Activated naive CD8-positive, alpha-beta T cell treated with anti-CD3 and anti-CD28 coated beads, Interleukin-2, amount 10 ng/mL, durations not matched to agents 7 days and 5 days (primary cell): ENCODE measurements at regions not wholly inside any gene's neighbourhood (a gene's known extent, or its start where the extent isn't known, plus 50 kb on each side); places are given as distances from the start of the nearest gene placed in this dataset.

Source experiments
- ATAC-seq: fragments of 150-1000 bp; cut with Tn5 transposase; one replicate; pipeline ENCODE4 v1.10.0; 2021; ENCODE audit warnings: low read depth, moderate library complexity
- POLR2A ChIA-PET: fragments of 350-600 bp; sonication (Branson Sonifier 250); formaldehyde crosslinking; loops from one replicate; lab custom pipeline; 2021; ENCODE audit warnings: antibody characterized with exemption; lab: Charles Lee
- DNase-seq: peaks from one replicate; pipeline ENCODE4 v3.0.0; 2021
- H3K27ac Mint-ChIP-seq: one replicate; pipeline ENCODE4 v1.8.0; 2022; ENCODE audit warnings: mild to moderate bottlenecking, mixed read lengths
- H3K27me3 Mint-ChIP-seq: one replicate; pipeline ENCODE4 v1.8.0; 2022; ENCODE audit warnings: mild to moderate bottlenecking, moderate library complexity, mixed read lengths
- H3K36me3 Mint-ChIP-seq: one replicate; pipeline ENCODE4 v1.8.0; 2021; ENCODE audit warnings: mild to moderate bottlenecking, mixed read lengths
- H3K4me1 Mint-ChIP-seq: one replicate; pipeline ENCODE4 v1.8.0; 2021; ENCODE audit warnings: mixed read lengths
- H3K4me3 Mint-ChIP-seq: one replicate; pipeline ENCODE4 v1.8.0; 2022; ENCODE audit warnings: mild to moderate bottlenecking, moderate library complexity, mixed read lengths
- H3K9me3 Mint-ChIP-seq: one replicate; pipeline ENCODE4 v1.8.0; 2021; ENCODE audit warnings: mixed read lengths

DNA sequence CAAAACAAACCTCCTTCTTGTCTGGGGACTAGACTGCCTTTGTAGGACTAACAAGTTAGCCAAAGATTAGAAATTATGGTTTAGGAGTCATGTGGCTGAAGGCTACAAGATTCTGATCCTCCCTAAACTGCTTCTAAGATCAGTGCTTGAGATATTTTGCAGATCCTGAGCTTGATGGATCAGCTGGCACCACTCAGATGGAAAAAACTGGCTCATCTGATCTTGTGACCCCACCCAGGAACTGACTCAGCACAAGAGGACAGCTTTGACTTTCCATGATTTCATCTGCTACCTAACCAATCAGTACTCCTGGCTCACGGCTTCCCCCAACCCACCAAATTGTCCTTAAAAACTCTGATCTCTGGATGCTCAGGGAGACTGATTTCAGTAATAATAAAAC, 271.5 kb upstream of the TAC1 start:
- Mint-ChIP-seq H3K27me3 (no peaks in the 10 kb centered on the region), H3K36me3 (no peaks in the 10 kb centered on the region), H3K27ac (no peak overlapping the region), H3K4me1 (no peaks in the 10 kb centered on the region), H3K4me3 (no peak overlapping the region), H3K9me3 (peaks cover 4% of the 10 kb centered on the region)
- POLR2A ChIA-PET: no interaction called here
- no peak for ATAC-seq
- no peak for DNase-seq

DNA sequence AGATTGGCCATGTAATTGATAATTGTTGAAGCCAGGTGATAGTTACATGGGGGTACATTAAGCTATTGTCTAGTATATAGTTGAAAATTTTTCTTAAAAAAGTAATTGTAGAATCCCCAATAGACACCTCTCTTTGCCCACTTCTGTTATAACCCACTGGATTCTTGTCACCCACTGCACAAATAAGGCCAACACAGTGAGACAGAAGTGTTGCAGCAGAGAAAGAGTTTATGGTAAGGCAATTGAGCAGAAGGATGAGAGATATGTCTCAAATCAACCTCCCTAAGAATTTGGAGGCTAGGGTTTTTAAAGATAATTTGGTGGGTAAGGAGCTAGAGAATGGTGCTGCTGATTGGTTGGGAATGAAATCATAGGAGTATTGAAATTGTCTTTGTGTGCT, 270.3 kb upstream of the TAC1 start:
- no peak overlapping the region for H3K4me3 Mint-ChIP-seq
- no peaks in the 10 kb centered on the region for H3K36me3 Mint-ChIP-seq
- POLR2A ChIA-PET: no interaction called here
- no peak for DNase-seq
- no peak overlapping the region for H3K27ac Mint-ChIP-seq
- ATAC-seq: no peak
- H3K9me3 Mint-ChIP-seq: peaks cover 4% of the 10 kb centered on the region
- peaks cover 2% of the 10 kb centered on the region for H3K27me3 Mint-ChIP-seq
- no peaks in the 10 kb centered on the region for H3K4me1 Mint-ChIP-seq

DNA sequence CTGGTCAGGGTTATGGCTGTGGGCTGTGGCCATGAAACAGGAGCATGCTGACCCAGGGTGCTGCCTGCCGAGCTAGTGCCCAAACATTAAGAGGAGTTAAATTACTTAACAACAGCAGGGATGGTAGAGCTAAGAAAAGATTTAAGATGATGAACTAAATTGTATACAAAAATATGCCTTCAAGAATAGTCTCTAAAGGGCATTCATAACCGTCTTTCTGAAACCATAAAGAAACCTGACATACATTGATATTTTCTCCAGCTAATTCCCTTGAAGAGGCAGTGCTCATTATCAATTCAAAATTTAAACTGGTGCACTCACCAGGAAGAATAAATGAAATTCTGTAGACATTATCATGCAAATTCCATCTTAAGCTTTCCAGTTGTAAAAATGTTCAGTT, 265.8 kb upstream of the TAC1 start:
- POLR2A ChIA-PET: no interaction called here
- H3K27ac Mint-ChIP-seq: no peak overlapping the region
- no peaks in the 10 kb centered on the region for H3K9me3 Mint-ChIP-seq
- DNase-seq: no peak
- H3K27me3 Mint-ChIP-seq: peaks cover 4% of the 10 kb centered on the region
- H3K36me3 Mint-ChIP-seq: no peaks in the 10 kb centered on the region
- no peaks in the 10 kb centered on the region for H3K4me1 Mint-ChIP-seq
- ATAC-seq: no peak
- no peak overlapping the region for H3K4me3 Mint-ChIP-seq

DNA sequence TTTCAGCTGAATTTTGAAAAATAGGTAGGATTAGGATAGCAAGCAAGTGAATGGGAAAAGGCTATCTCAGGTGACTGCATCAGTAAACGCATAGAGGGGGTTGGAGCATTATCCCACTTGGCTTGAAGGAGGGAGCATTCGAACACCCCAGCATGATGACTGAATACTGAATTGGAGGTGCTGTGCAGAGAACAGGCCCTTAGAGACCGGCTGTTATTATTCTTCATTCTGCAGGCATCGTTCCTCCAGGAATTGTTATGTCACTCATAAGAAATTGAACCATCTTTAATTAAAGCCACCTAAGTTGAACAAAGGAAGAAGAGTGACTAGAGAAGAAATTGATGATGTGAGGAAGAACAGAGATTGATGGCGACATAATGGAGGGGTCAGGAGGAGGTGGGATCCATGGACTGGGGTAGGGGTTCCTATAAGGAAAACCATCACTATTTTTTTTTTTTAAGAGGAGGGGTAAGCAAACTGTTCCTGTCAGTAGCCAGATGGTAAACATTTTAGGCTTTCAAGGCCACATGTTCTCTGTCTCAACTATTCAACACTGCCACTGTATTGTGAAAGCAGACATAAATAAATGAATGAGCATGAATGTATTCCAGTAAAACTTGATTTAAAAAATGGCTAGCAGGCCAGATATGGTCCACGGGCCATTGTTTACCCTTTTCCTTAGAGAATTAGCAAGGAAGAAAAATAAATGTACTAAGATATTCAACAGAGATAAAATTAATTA, 264.7 kb upstream of the TAC1 start:
- ATAC-seq (no peak), DNase-seq (no peak)
- Mint-ChIP-seq H3K9me3 (no peaks in the 10 kb centered on the region), H3K27ac (no peak overlapping the region), H3K4me1 (no peaks in the 10 kb centered on the region), H3K4me3 (no peak overlapping the region), H3K36me3 (no peaks in the 10 kb centered on the region), H3K27me3 (peaks cover 4% of the 10 kb centered on the region)
- POLR2A ChIA-PET: no interaction called here

DNA sequence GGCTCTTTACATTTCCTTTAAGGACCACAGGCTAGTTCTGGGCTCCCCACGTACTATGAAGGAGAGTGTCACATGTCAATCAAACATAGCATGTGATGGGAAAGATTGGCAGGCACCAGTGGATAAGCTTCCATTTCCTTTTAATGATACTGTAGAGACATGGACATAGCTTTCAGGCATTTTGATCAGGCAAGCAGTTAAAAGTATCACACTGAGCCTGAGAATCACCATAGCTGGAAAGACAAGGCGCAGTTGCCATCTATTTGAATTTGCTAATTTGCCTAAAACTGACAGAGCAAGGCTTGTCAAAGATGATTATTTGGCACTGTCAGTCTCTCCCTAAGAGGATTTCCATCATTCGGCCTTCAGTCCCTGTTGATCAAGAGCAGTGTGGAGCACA, 263.4 kb upstream of the TAC1 start:
- no peaks in the 10 kb centered on the region for H3K9me3 Mint-ChIP-seq
- no peak overlapping the region for H3K27ac Mint-ChIP-seq
- no peaks in the 10 kb centered on the region for H3K36me3 Mint-ChIP-seq
- H3K4me3 Mint-ChIP-seq: no peak overlapping the region
- no peaks in the 10 kb centered on the region for H3K4me1 Mint-ChIP-seq
- POLR2A ChIA-PET: no interaction called here
- H3K27me3 Mint-ChIP-seq: peaks cover 4% of the 10 kb centered on the region
- DNase-seq (no peak), ATAC-seq (no peak)

DNA sequence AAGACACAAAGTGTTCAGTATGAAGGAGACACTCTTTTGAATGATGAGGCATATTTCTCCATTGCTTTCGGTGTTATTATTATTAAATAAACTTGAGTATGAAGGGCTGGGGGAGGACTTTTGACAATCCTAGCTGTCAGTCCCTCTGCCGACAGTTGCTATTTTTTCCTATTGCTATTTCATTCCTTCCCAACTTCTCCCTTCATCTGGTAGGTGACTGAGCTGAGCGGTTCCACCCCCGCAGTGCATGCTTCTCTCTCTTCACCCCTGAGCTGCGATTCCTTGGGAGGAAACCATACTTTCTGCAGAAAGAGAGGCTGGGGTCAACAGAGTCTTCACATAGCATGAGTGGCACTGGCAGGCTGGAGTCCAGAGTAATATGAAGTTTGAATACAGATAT, 261.2 kb upstream of the TAC1 start:
- POLR2A ChIA-PET: no interaction called here
- DNase-seq (no peak), ATAC-seq (no peak)
- Mint-ChIP-seq H3K36me3 (no peaks in the 10 kb centered on the region), H3K27me3 (peaks cover 4% of the 10 kb centered on the region), H3K4me1 (no peaks in the 10 kb centered on the region), H3K9me3 (no peaks in the 10 kb centered on the region), H3K4me3 (no peak overlapping the region), H3K27ac (no peak overlapping the region)

DNA sequence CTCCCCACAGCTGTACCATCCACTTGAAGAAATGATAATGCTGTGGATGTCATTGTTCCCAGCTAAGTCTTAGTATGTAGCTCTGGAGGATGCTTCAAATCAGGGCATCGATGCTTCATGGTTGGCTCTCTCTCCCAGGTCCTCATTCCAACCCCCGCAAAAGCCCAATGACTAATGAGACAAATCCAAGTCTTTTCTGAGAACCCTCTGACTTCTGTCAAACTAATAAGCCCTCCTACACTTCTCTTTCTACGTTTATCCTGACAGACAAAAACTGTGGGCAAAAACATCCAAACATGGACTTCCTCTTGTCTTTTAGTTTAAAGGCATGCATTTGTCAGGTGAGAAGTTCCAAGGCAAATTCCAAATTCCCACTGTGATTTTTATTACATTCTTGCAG, 260.4 kb upstream of the TAC1 start:
- DNase-seq: no peak
- no peaks in the 10 kb centered on the region for H3K4me1 Mint-ChIP-seq
- ATAC-seq: no peak
- H3K27me3 Mint-ChIP-seq: peaks cover 2% of the 10 kb centered on the region
- no peak overlapping the region for H3K4me3 Mint-ChIP-seq
- H3K9me3 Mint-ChIP-seq: no peaks in the 10 kb centered on the region
- no peaks in the 10 kb centered on the region for H3K36me3 Mint-ChIP-seq
- no peak overlapping the region for H3K27ac Mint-ChIP-seq
- POLR2A ChIA-PET: no interaction called here

DNA sequence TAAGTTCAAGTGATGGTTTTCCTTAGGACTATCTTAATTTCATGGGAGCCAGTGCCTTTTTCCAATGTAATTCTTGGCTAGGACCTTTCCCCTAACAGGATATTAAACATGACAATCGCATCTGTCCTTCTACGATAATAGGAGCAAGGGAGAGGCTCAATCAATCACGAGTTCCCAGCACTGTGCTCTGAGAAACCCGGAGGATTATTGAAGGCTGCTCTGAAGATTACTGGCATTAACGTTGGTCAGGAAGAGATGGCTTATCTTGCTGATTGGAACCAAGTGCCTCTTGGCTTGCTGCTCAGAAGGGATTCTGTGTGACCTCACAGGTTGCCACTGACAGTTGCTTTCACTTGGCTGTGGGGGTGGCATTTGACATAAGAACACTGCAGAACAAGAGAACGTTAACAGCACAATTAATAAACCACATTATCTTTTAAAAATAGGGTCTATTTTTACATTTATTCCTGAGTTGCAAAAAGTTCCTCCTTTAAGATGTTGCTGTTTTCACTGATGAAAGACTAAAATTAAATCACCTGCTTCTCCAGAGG, 252.1 kb upstream of the TAC1 start:
- no peak overlapping the region for H3K27ac Mint-ChIP-seq

DNA sequence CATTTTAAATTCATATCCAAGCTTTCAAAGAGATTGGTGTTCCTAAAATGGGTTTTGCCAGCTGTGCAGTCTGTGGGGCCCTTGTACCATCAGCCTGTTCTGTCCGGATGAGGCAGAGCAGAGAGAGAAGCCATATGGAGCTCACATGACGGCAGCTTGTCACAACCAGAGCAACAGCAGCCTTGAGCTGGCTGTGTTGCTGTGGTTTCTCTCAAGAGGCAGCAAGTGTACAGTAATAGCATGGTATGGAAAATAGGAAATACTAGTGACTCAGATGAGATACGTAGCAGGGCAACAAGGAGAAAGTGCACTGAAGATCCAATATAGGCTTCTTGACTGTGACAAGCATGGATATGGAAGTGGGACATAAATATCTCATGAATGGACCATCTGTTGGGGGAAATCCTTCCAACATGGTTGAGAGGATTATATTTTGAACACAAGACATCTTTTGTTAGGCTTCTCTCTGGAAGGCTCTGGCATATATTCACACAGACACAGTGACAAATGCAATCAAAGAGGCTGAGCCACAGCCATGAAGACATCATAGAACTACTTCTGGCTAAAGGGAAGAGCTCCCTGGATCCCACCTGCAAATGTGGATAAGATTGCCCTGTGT, 251.0 kb upstream of the TAC1 start:
- H3K4me3 Mint-ChIP-seq: no peak overlapping the region
- ATAC-seq (no peak), DNase-seq (no peak)
- no peaks in the 10 kb centered on the region for H3K36me3 Mint-ChIP-seq
- no peak overlapping the region for H3K27ac Mint-ChIP-seq
- no peaks in the 10 kb centered on the region for H3K4me1 Mint-ChIP-seq
- no peaks in the 10 kb centered on the region for H3K27me3 Mint-ChIP-seq
- POLR2A ChIA-PET: no interaction called here
- no peaks in the 10 kb centered on the region for H3K9me3 Mint-ChIP-seq

More for the DNA sequence above, 252.1 kb upstream of the TAC1 start:
- no peak for DNase-seq
- Mint-ChIP-seq H3K4me1 (no peaks in the 10 kb centered on the region), H3K27me3 (no peaks in the 10 kb centered on the region), H3K9me3 (no peaks in the 10 kb centered on the region), H3K36me3 (no peaks in the 10 kb centered on the region), H3K4me3 (no peak overlapping the region)
- ATAC-seq: no peak
- POLR2A ChIA-PET: no interaction called here

- H3K9me3 Mint-ChIP-seq: peaks cover 1% of the 10 kb centered on the region
- POLR2A ChIA-PET: no interaction called here
These were observed 236.4 kb upstream of the TAC1 start for GRCh38 chr7:97495487-97495886.

GRCh38 chr7:97499204-97499603, 232.7 kb upstream of the TAC1 start:
- H3K9me3 Mint-ChIP-seq: peaks cover 1% of the 10 kb centered on the region
- DNase-seq: no peak

More at GRCh38 chr7:97495487-97495886, 236.4 kb upstream of the TAC1 start:
- DNase-seq (no peak), ATAC-seq (no peak)
- Mint-ChIP-seq H3K27me3 (peaks cover 3% of the 10 kb centered on the region), H3K36me3 (no peaks in the 10 kb centered on the region), H3K4me3 (no peak overlapping the region), H3K4me1 (no peaks in the 10 kb centered on the region), H3K27ac (no peak overlapping the region)

GRCh38 chr7:97503367-97504094, 228.4 kb upstream of the TAC1 start:
- Mint-ChIP-seq H3K4me1 (no peaks in the 10 kb centered on the region), H3K36me3 (no peaks in the 10 kb centered on the region), H3K9me3 (no peaks in the 10 kb centered on the region), H3K27me3 (peaks cover 2% of the 10 kb centered on the region), H3K4me3 (no peak overlapping the region), H3K27ac (no peak overlapping the region)
- ATAC-seq (no peak), DNase-seq (no peak)
- POLR2A ChIA-PET: no interaction called here

More at GRCh38 chr7:97499204-97499603, 232.7 kb upstream of the TAC1 start:
- Mint-ChIP-seq H3K27me3 (peaks cover 5% of the 10 kb centered on the region), H3K27ac (no peak overlapping the region), H3K4me1 (no peaks in the 10 kb centered on the region), H3K4me3 (no peak overlapping the region), H3K36me3 (no peaks in the 10 kb centered on the region)
- POLR2A ChIA-PET: interaction anchor here (0.5 kb wide), 1 partner anchor 8 kb away, joined by 3 read pairs; no protein-coding TSS in a partner anchor
- no peak for ATAC-seq

GRCh38 chr7:97506728-97507127, 225.2 kb upstream of the TAC1 start:
- POLR2A ChIA-PET: interaction anchor here (0.6 kb wide), 1 partner anchor 7 kb away, joined by 3 read pairs; no protein-coding TSS in a partner anchor
- H3K36me3 Mint-ChIP-seq: no peaks in the 10 kb centered on the region

More at GRCh38 chr7:97506728-97507127, 225.2 kb upstream of the TAC1 start:
- peaks cover 2% of the 10 kb centered on the region for H3K27me3 Mint-ChIP-seq
- ATAC-seq (no peak), DNase-seq (no peak)
- H3K4me1 Mint-ChIP-seq: no peaks in the 10 kb centered on the region
- H3K27ac Mint-ChIP-seq: no peak overlapping the region
- H3K4me3 Mint-ChIP-seq: no peak overlapping the region
- no peaks in the 10 kb centered on the region for H3K9me3 Mint-ChIP-seq
